ENCODE measurements at regions not wholly inside any gene's neighbourhood (a gene's known extent, or its start where the extent isn't known, plus 50 kb on each side); places are given as distances from the start of the nearest gene placed in this dataset.
"Not testable (repeated sequence)": the region's sequence is repeated elsewhere in the genome, so short reads cannot be mapped to it uniquely, and the experiment has no call there.

GRCh38 chr16:21513337-21513741 is 86.0 kb upstream of the METTL9 start:
- H2AFZ ChIP-seq (ENCODE audit: low read depth, low read length); H3K4me3 ChIP-seq; H3K27ac ChIP-seq (ENCODE audit: extremely low read depth, low read depth, low read length); H3K9me1 ChIP-seq (ENCODE audit: control insufficient read depth, insufficient read depth, low read length); ATAC-seq; BruUV-seq (replicated peaks); DNase-seq (ENCODE audit: extremely low read depth in 1 of 4, low spot score in 3 of 4); in situ Hi-C loops (cut with MboI); H3K4me2 ChIP-seq (ENCODE audit: insufficient read depth, low read length); FAIRE-seq; H3K9me3 ChIP-seq (replicated peaks; ENCODE audit: control insufficient read depth, insufficient read depth, low read depth, low read length); POLR2A ChIA-PET; CTCF ChIA-PET (ENCODE audit: low intra/inter-chr PET ratio); intact Hi-C loops (cut with micrococcal nuclease); H3K27me3 ChIP-seq (ENCODE audit: control insufficient read depth in 2 of 2, insufficient read depth in 2 of 2, low read length in 2 of 2): not testable (repeated sequence)
- Histone ChIP-seq H3K9ac (ENCODE audit: insufficient read depth in 1 of 2, low read depth in 2 of 2, low read length in 2 of 2) (peak overlapping the region in 1 of 2 experiments; percentile 87; a peak in 2 of 4 replicates), H3K79me2 (ENCODE audit: control insufficient read depth, insufficient read depth, low read length) (peaks cover 94% of the 10 kb centered on the region), H3K36me3 (ENCODE audit: control insufficient read depth, insufficient read depth, low read length) (peaks cover 72% of the 10 kb centered on the region; the same call in 2 of the 3 replicates), H4K20me1 (replicated peaks; ENCODE audit: control insufficient read depth, insufficient read depth, low read length) (peaks cover 53% of the 10 kb centered on the region), H3K4me1 (replicated peaks in 1 of 2; ENCODE audit: control insufficient read depth in 2 of 2, insufficient read depth in 2 of 2, low read length in 2 of 2) (peaks cover 15 to 42% of the 10 kb centered on the region in 2 experiments)
- peak; percentile 60; the same call in 1 of the 2 replicates for TF ChIP-seq RBFOX2 (IDR thresholded peaks at IDR 0.05; ENCODE audit: low read depth, low read length)
- TF ChIP-seq, protein P1, sequence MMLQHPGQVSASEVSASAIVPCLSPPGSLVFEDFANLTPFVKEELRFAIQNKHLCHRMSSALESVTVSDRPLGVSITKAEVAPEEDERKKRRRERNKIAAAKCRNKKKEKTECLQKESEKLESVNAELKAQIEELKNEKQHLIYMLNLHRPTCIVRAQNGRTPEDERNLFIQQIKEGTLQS (IDR thresholded peaks at IDR 0.05): 0 out of 2 replicates have a peak, but pooled peaks have one; percentile 26
- TF ChIP-seq, protein P1 (CRISPR knock-in tag; conservative IDR thresholded peaks at IDR 0.05): not testable (repeated sequence)
- TF ChIP-seq, protein P2, sequence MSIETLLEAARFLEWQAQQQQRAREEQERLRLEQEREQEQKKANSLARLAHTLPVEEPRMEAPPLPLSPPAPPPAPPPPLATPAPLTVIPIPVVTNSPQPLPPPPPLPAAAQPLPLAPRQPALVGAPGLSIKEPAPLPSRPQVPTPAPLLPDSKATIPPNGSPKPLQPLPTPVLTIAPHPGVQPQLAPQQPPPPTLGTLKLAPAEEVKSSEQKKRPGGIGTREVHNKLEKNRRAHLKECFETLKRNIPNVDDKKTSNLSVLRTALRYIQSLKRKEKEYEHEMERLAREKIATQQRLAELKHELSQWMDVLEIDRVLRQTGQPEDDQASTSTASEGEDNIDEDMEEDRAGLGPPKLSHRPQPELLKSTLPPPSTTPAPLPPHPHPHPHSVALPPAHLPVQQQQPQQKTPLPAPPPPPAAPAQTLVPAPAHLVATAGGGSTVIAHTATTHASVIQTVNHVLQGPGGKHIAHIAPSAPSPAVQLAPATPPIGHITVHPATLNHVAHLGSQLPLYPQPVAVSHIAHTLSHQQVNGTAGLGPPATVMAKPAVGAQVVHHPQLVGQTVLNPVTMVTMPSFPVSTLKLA (conservative IDR thresholded peaks at IDR 0.05): peak in 1 of 2 experiments; percentile 24; a peak in 1 of 4 replicates
- WGBS (ENCODE audit: insufficient coverage, low coverage, missing lambda C conversion rate): 62% methylated on average over 9 of the region's 9 CpGs
